Trophoblast cell (in vitro differentiated cells and primary cell): ENCODE measurements at regions not wholly inside any gene's neighbourhood (a gene's known extent, or its start where the extent isn't known, plus 50 kb on each side); places are given as distances from the start of the nearest gene placed in this dataset.

Experiments
- DNase-seq, 2 donors: peaks; one replicate each; pipeline ENCODE4 v3.0.0-alpha.2; 2016
- H2AFZ ChIP-seq: 2 replicates; pipeline ENCODE4 v1.6.1; 2013; ENCODE audit warnings: low read length, moderate library complexity, mild to moderate bottlenecking; ENCODE audit not compliant: insufficient read depth, poor library complexity
- H2AK5ac ChIP-seq: 2 replicates; pipeline ENCODE4 v1.6.1; 2013; ENCODE audit warnings: mild to moderate bottlenecking, low read length
- H2BK120ac ChIP-seq: 2 replicates; pipeline ENCODE4 v1.6.1; 2013; ENCODE audit warnings: low read length, mild to moderate bottlenecking, moderate library complexity; ENCODE audit not compliant: insufficient read depth, poor library complexity
- H2BK12ac ChIP-seq: 2 replicates; pipeline ENCODE4 v1.6.1; 2013; ENCODE audit warnings: mild to moderate bottlenecking, low read length, moderate library complexity
- H2BK5ac ChIP-seq: 2 replicates; pipeline ENCODE4 v1.6.1; 2013; ENCODE audit warnings: low read length, low read depth, moderate library complexity, mild to moderate bottlenecking; ENCODE audit not compliant: poor library complexity
- H3K14ac ChIP-seq: 2 replicates; pipeline ENCODE4 v1.6.1; 2013; ENCODE audit warnings: mild to moderate bottlenecking, low read length
- H3K18ac ChIP-seq: 2 replicates; pipeline ENCODE4 v1.6.1; 2013; ENCODE audit warnings: mild to moderate bottlenecking, low read length
- H3K23ac ChIP-seq: 2 replicates; pipeline ENCODE4 v1.6.1; 2013; ENCODE audit warnings: low read length
- H3K27ac ChIP-seq: 2 replicates; pipeline ENCODE4 v1.5.1; 2013; ENCODE audit warnings: low read depth, mild to moderate bottlenecking, inconsistent platforms, low read length, moderate library complexity
- H3K27me3 ChIP-seq: 2 replicates; pipeline ENCODE4 v1.6.1; 2013; ENCODE audit warnings: inconsistent platforms, mild to moderate bottlenecking, low read length, moderate library complexity; ENCODE audit not compliant: insufficient read depth
- H3K36me3 ChIP-seq, 2 experiments: 1 replicate in 1 of 2; 2 replicates in 1 of 2; pipeline ENCODE4 v1.6.1; 2013; ENCODE audit warnings: low read length in 2 of 2, mild to moderate bottlenecking in 2 of 2, moderate library complexity in 1 of 2; ENCODE audit not compliant: insufficient read depth in 2 of 2, control insufficient read depth in 1 of 2
- H3K4ac ChIP-seq: 2 replicates; pipeline ENCODE4 v1.6.1; 2013; ENCODE audit warnings: low read depth, mild to moderate bottlenecking, low read length, moderate library complexity
- H3K4me1 ChIP-seq, 2 experiments: 1 replicate in 1 of 2; 2 replicates in 1 of 2; pipeline ENCODE4 v1.6.1; 2013; ENCODE audit warnings: low read length in 2 of 2, mild to moderate bottlenecking in 2 of 2, moderate library complexity in 1 of 2; ENCODE audit not compliant: insufficient read depth in 2 of 2, control insufficient read depth in 1 of 2
- H3K4me2 ChIP-seq: 2 replicates; pipeline ENCODE4 v1.6.1; 2013; ENCODE audit warnings: inconsistent platforms, mild to moderate bottlenecking, low read length, moderate library complexity
- H3K4me3 ChIP-seq: 2 replicates; pipeline ENCODE4 v1.5.1; 2013; ENCODE audit warnings: mild to moderate bottlenecking, low read depth, low read length, inconsistent platforms
- H3K79me1 ChIP-seq: one replicate; pipeline ENCODE4 v1.6.1; 2013; ENCODE audit warnings: low read length
- H3K79me2 ChIP-seq: 2 replicates; pipeline ENCODE4 v1.6.1; 2013; ENCODE audit warnings: low read length, mild to moderate bottlenecking; ENCODE audit not compliant: control insufficient read depth, insufficient read depth, poor library complexity
- H3K9ac ChIP-seq: 2 replicates; pipeline ENCODE4 v1.6.1; 2013; ENCODE audit warnings: mild to moderate bottlenecking, low read length
- H3K9me3 ChIP-seq: 2 replicates; pipeline ENCODE4 v1.6.1; 2013; ENCODE audit warnings: low read depth, mild to moderate bottlenecking, control low read depth, inconsistent platforms, low read length; ENCODE audit not compliant: insufficient read depth
- H4K12ac ChIP-seq: 2 replicates; pipeline ENCODE4 v1.6.1; 2013; ENCODE audit warnings: low read depth, mild to moderate bottlenecking, low read length, moderate library complexity
- H4K8ac ChIP-seq: 2 replicates; pipeline ENCODE4 v1.6.1; 2013; ENCODE audit warnings: low read depth, mild to moderate bottlenecking, low read length, moderate library complexity
- H4K91ac ChIP-seq: one replicate; pipeline ENCODE4 v1.6.1; 2013; ENCODE audit warnings: low read depth, mild to moderate bottlenecking, low read length, moderate library complexity
- WGBS: extraction: QIAGEN DNeasy Blood & Tissue Kit; methylation state at CpG from one replicate; pipeline ENCODE4 v1.1.7; 2013; ENCODE audit warnings: missing lambda C conversion rate; ENCODE audit not compliant: insufficient read length, insufficient coverage; ENCODE audit errors: extremely low coverage; 5-methylcytosine and 5-hydroxymethylcytosine counted together

GRCh38 chr2:224312741-224313140 is 89.2 kb downstream of the FAM124B start:
- Histone ChIP-seq H3K79me1 (no peaks in the 10 kb centered on the region), H3K27ac (no peak overlapping the region), H2AK5ac (no peak overlapping the region), H2AFZ (no peak overlapping the region), H3K4me2 (no peak overlapping the region), H4K12ac (no peak overlapping the region), H3K23ac (no peak overlapping the region), H3K9me3 (no peaks in the 10 kb centered on the region), H3K4me1 (no peaks in the 10 kb centered on the region), H4K8ac (no peak overlapping the region), H3K9ac (no peak overlapping the region), H3K4me3 (no peak overlapping the region), H2BK5ac (no peak overlapping the region), H3K18ac (no peak overlapping the region), H3K36me3 (no peaks in the 10 kb centered on the region), H4K91ac (no peak overlapping the region), H3K14ac (no peak overlapping the region), H2BK120ac (no peak overlapping the region), H2BK12ac (no peak overlapping the region), H3K4ac (no peak overlapping the region), H3K27me3 (no peaks in the 10 kb centered on the region), H3K79me2 (no peaks in the 10 kb centered on the region)
- WGBS = no CpG with 5 or more reads among the region's 3 CpGs
- DNase-seq = peak in 1 of 2 donors; percentile 56

- DNase-seq = no peak
- Histone ChIP-seq H3K4ac (no peak overlapping the region), H3K23ac (no peak overlapping the region), H2BK5ac (no peak overlapping the region), H3K4me1 (no peaks in the 10 kb centered on the region), H3K18ac (no peak overlapping the region), H3K36me3 (no peaks in the 10 kb centered on the region), H3K14ac (no peak overlapping the region), H3K27me3 (no peaks in the 10 kb centered on the region), H2AK5ac (no peak overlapping the region), H4K8ac (no peak overlapping the region), H2BK12ac (no peak overlapping the region), H3K79me2 (no peaks in the 10 kb centered on the region), H4K12ac (no peak overlapping the region), H3K4me3 (no peak overlapping the region), H3K9me3 (no peaks in the 10 kb centered on the region), H3K4me2 (no peak overlapping the region), H2AFZ (no peak overlapping the region), H3K27ac (no peak overlapping the region), H4K91ac (no peak overlapping the region), H3K79me1 (no peaks in the 10 kb centered on the region), H3K9ac (no peak overlapping the region), H2BK120ac (no peak overlapping the region)
- WGBS = 100% methylated on average over 1 of the region's 8 CpGs
Measured at GRCh38 chr2:224310943-224311625, 90.8 kb downstream of the FAM124B start.

- Histone ChIP-seq H4K91ac (no peak overlapping the region), H3K4ac (no peak overlapping the region), H3K79me2 (no peaks in the 10 kb centered on the region), H3K4me2 (no peak overlapping the region), H2BK12ac (no peak overlapping the region), H3K14ac (no peak overlapping the region), H2BK120ac (no peak overlapping the region), H4K8ac (no peak overlapping the region), H3K36me3 (no peaks in the 10 kb centered on the region), H4K12ac (no peak overlapping the region), H2AK5ac (no peak overlapping the region), H3K18ac (no peak overlapping the region), H2BK5ac (no peak overlapping the region), H3K9me3 (no peaks in the 10 kb centered on the region), H2AFZ (no peak overlapping the region), H3K9ac (no peak overlapping the region), H3K23ac (no peak overlapping the region), H3K27ac (no peak overlapping the region), H3K4me3 (no peak overlapping the region), H3K27me3 (no peaks in the 10 kb centered on the region), H3K79me1 (no peaks in the 10 kb centered on the region), H3K4me1 (no peaks in the 10 kb centered on the region)
- DNase-seq = no peak
- WGBS = no CpG with 5 or more reads among the region's 4 CpGs
Measured at GRCh38 chr2:224309176-224309575, 92.7 kb downstream of the FAM124B start.

- no peak overlapping the region for H2AFZ ChIP-seq
- H3K79me2 ChIP-seq = no peaks in the 10 kb centered on the region
- no peak overlapping the region for H3K27ac ChIP-seq
- no peak overlapping the region for H3K23ac ChIP-seq
- no peak overlapping the region for H4K12ac ChIP-seq
- H2BK12ac ChIP-seq = no peak overlapping the region
- H3K4ac ChIP-seq = no peak overlapping the region
- H3K79me1 ChIP-seq = no peaks in the 10 kb centered on the region
- no peak overlapping the region for H2AK5ac ChIP-seq
- H4K8ac ChIP-seq = no peak overlapping the region
- no peak for DNase-seq
- H4K91ac ChIP-seq = no peak overlapping the region
- H3K9me3 ChIP-seq = no peaks in the 10 kb centered on the region
- H3K36me3 ChIP-seq = no peaks in the 10 kb centered on the region
- H3K18ac ChIP-seq = no peak overlapping the region
- H2BK5ac ChIP-seq = no peak overlapping the region
- no peak overlapping the region for H3K4me3 ChIP-seq
- H3K27me3 ChIP-seq = no peaks in the 10 kb centered on the region
- no CpG with 5 or more reads among the region's 2 CpGs for WGBS
- H3K9ac ChIP-seq = no peak overlapping the region
- H3K4me2 ChIP-seq = no peak overlapping the region
- no peak overlapping the region for H2BK120ac ChIP-seq
- no peaks in the 10 kb centered on the region for H3K4me1 ChIP-seq
- no peak overlapping the region for H3K14ac ChIP-seq
Measured at GRCh38 chr2:224308272-224308911, 93.5 kb downstream of the FAM124B start.
